Chondrocyte (in vitro differentiated cells): ENCODE measurements at regions not wholly inside any gene's neighbourhood (a gene's known extent, or its start where the extent isn't known, plus 50 kb on each side); places are given as distances from the start of the nearest gene placed in this dataset.

Experiments
- DNase-seq: peaks from one replicate; pipeline ENCODE4 v3.0.0; 2021; ENCODE audit warnings: mixed read lengths, low spot score
- H3K27ac Mint-ChIP-seq: one replicate; pipeline ENCODE4 v1.8.0; 2021; ENCODE audit warnings: mild to moderate bottlenecking, moderate library complexity, mixed read lengths; ENCODE audit not compliant: unreplicated experiment
- H3K27me3 Mint-ChIP-seq: 2 replicates; pipeline ENCODE4 v1.8.0; 2021; ENCODE audit warnings: low read depth, mixed read lengths
- H3K36me3 Mint-ChIP-seq: 2 replicates; pipeline ENCODE4 v1.8.0; 2021; ENCODE audit warnings: low read depth, mixed read lengths
- H3K4me1 Mint-ChIP-seq: 2 replicates; pipeline ENCODE4 v1.8.0; 2021; ENCODE audit warnings: low read depth, mild to moderate bottlenecking, mixed read lengths
- H3K4me3 Mint-ChIP-seq: one replicate; pipeline ENCODE4 v1.8.0; 2021; ENCODE audit warnings: mild to moderate bottlenecking, moderate library complexity, mixed read lengths; ENCODE audit not compliant: unreplicated experiment
- H3K9me3 Mint-ChIP-seq: 2 replicates; pipeline ENCODE4 v1.8.0; 2021; ENCODE audit warnings: low read depth, mixed read lengths
- TF ChIP-seq, protein P1 (sequence below): fragments of 200-600 bp; sonication (generic); IDR thresholded peaks from 2 replicates; pipeline ENCODE4 v1.5.0; 2021; ENCODE audit warnings: antibody characterized with exemption, mild to moderate bottlenecking, moderate library complexity

DNA sequence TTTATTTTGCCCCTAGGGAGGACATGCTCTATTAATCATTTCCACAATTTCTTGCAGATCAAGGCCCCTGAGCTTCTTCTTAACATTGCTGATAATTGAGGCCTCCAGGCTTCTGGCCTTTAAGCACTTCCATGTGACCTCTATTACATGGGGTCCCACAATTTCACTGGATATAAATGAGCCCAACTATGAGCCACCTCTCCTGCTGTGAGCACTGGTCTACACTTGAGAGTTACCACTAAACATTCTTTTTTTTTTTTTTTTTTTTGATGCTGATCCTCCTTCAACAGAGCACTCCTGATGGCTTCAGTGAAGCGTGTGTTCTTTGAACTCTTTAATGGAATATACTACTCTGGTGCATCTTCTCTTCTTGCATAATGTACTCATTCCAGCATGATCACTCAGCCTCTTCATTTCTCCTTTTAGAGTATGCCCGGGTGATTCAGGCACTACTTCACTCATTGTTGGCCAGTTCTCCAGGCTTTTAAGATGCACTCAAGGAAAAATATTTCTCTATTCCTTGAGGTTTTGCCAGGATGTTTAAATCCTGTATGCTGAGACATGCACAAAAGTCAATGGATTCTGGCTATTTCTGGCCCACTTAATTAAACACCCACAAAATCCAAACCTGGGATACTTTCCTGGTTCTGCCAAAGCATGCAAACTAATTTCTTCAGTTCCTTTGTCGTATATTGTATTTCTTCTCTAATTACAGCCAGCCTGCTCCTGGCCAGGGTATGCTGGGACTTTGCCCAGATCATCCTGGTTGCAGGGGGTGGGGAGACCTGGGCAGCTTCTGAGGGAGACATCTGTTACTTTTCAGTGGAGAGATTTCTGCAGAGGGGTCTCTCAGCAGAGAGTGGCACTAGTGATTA is 257.8 kb upstream of the LUZP2 start:
- H3K27me3 Mint-ChIP-seq, result no peaks in the 10 kb centered on the region
- H3K4me3 Mint-ChIP-seq, result no peak overlapping the region
- no peak for DNase-seq
- TF ChIP-seq, protein P1, sequence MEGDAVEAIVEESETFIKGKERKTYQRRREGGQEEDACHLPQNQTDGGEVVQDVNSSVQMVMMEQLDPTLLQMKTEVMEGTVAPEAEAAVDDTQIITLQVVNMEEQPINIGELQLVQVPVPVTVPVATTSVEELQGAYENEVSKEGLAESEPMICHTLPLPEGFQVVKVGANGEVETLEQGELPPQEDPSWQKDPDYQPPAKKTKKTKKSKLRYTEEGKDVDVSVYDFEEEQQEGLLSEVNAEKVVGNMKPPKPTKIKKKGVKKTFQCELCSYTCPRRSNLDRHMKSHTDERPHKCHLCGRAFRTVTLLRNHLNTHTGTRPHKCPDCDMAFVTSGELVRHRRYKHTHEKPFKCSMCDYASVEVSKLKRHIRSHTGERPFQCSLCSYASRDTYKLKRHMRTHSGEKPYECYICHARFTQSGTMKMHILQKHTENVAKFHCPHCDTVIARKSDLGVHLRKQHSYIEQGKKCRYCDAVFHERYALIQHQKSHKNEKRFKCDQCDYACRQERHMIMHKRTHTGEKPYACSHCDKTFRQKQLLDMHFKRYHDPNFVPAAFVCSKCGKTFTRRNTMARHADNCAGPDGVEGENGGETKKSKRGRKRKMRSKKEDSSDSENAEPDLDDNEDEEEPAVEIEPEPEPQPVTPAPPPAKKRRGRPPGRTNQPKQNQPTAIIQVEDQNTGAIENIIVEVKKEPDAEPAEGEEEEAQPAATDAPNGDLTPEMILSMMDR, result no peak
- peaks cover 9% of the 10 kb centered on the region for H3K9me3 Mint-ChIP-seq
- no peaks in the 10 kb centered on the region for H3K36me3 Mint-ChIP-seq
- peaks cover 13% of the 10 kb centered on the region for H3K4me1 Mint-ChIP-seq
- no peak overlapping the region for H3K27ac Mint-ChIP-seq

GRCh38 chr11:24239930-24240329 is 256.9 kb upstream of the LUZP2 start:
- DNase-seq, result no peak
- H3K4me1 Mint-ChIP-seq, result peaks cover 13% of the 10 kb centered on the region
- no peak overlapping the region for H3K27ac Mint-ChIP-seq
- no peak overlapping the region for H3K4me3 Mint-ChIP-seq
- H3K27me3 Mint-ChIP-seq, result no peaks in the 10 kb centered on the region
- H3K36me3 Mint-ChIP-seq, result no peaks in the 10 kb centered on the region
- peaks cover 9% of the 10 kb centered on the region for H3K9me3 Mint-ChIP-seq
- TF ChIP-seq, protein P1, result no peak

GRCh38 chr11:24240496-24241175 is 256.2 kb upstream of the LUZP2 start:
- Mint-ChIP-seq H3K36me3 (no peaks in the 10 kb centered on the region), H3K4me3 (no peak overlapping the region), H3K27me3 (no peaks in the 10 kb centered on the region), H3K9me3 (peaks cover 9% of the 10 kb centered on the region), H3K4me1 (peaks cover 10% of the 10 kb centered on the region), H3K27ac (no peak overlapping the region)
- DNase-seq, result no peak
- TF ChIP-seq, protein P1, result no peak

DNA sequence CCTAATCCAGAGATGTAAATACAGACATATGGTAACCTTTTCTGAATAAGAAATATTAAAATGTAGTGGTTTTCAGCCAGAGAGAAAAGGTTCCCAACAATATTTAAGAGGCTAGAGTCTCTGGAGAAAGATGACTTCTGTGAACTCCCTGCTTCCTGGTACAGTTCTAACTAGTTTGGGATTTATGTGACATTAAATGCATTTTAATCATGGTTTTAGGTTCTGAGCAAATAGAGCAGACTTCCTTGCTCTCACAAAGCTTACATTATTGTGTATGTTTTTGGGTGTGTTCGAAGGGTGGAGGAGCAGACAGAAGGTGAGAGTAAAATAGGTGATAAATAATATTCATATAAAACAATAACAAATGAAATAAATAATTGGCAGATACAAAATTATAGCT is 250.1 kb upstream of the LUZP2 start:
- H3K36me3 Mint-ChIP-seq, result no peaks in the 10 kb centered on the region
- DNase-seq, result no peak
- no peaks in the 10 kb centered on the region for H3K27me3 Mint-ChIP-seq
- H3K27ac Mint-ChIP-seq, result no peak overlapping the region
- no peaks in the 10 kb centered on the region for H3K4me1 Mint-ChIP-seq
- no peak overlapping the region for H3K4me3 Mint-ChIP-seq
- TF ChIP-seq, protein P1, result no peak
- H3K9me3 Mint-ChIP-seq, result peaks cover 6% of the 10 kb centered on the region

- no peak for DNase-seq
- H3K36me3 Mint-ChIP-seq, result no peaks in the 10 kb centered on the region
- no peaks in the 10 kb centered on the region for H3K27me3 Mint-ChIP-seq
- H3K4me3 Mint-ChIP-seq, result no peak overlapping the region
- TF ChIP-seq, protein P1, result no peak
- H3K9me3 Mint-ChIP-seq, result peaks cover 6% of the 10 kb centered on the region
- no peak overlapping the region for H3K27ac Mint-ChIP-seq
- no peaks in the 10 kb centered on the region for H3K4me1 Mint-ChIP-seq
Observed at GRCh38 chr11:24247846-24248245, 249.0 kb upstream of the LUZP2 start.
